GM18505 (cell line): ENCODE measurements at regions not wholly inside any gene's neighbourhood (a gene's known extent, or its start where the extent isn't known, plus 50 kb on each side); places are given as distances from the start of the nearest gene placed in this dataset.
"Not testable (repeated sequence)": the region's sequence is repeated elsewhere in the genome, so short reads cannot be mapped to it uniquely, and the experiment has no call there.

Experiments used
- ATAC-seq: cut with Tn5 transposase; IDR thresholded peaks from one replicate; pipeline ENCODE4 v1.9.1; 2021; ENCODE audit not compliant: unreplicated experiment
- POLR2A ChIP-seq: IDR thresholded peaks from 4 replicates; pipeline ENCODE4 v1.6.1; 2011; ENCODE audit warnings: borderline replicate concordance; ENCODE audit not compliant: insufficient read depth, insufficient read length; ENCODE audit errors: extremely low read depth

GRCh38 chr20:58039274-58040092, 189.0 kb downstream of the ANKRD60 start:
- TF ChIP-seq POLR2A = no peak

GRCh38 chr20:58038123-58038654, 190.3 kb downstream of the ANKRD60 start:
- ATAC-seq = no peak
- TF ChIP-seq POLR2A = no peak

More at GRCh38 chr20:58039274-58040092, 189.0 kb downstream of the ANKRD60 start:
- ATAC-seq = no peak

- no peak for ATAC-seq
- no peak for TF ChIP-seq POLR2A
Observed at GRCh38 chr20:58037631-58038030, 190.8 kb downstream of the ANKRD60 start.

GRCh38 chr20:58033026-58033536, 195.4 kb downstream of the ANKRD60 start:
- TF ChIP-seq POLR2A = no peak
- no peak for ATAC-seq

GRCh38 chr20:58032599-58032998, 195.9 kb downstream of the ANKRD60 start:
- ATAC-seq = no peak
- TF ChIP-seq POLR2A = no peak

- ATAC-seq = not testable (repeated sequence)
Observed at GRCh38 chr20:58031350-58031749, 197.1 kb downstream of the ANKRD60 start.

- TF ChIP-seq POLR2A = no peak
- ATAC-seq = no peak
Observed at GRCh38 chr20:58028123-58028522, 200.3 kb downstream of the ANKRD60 start.

- no peak for TF ChIP-seq POLR2A
Observed at GRCh38 chr20:58026361-58026760, 202.1 kb downstream of the ANKRD60 start.

GRCh38 chr20:58025233-58025632, 203.2 kb downstream of the ANKRD60 start:
- TF ChIP-seq POLR2A = no peak
- no peak for ATAC-seq

More at GRCh38 chr20:58026361-58026760, 202.1 kb downstream of the ANKRD60 start:
- ATAC-seq = no peak

GRCh38 chr20:58024241-58024721, 204.2 kb downstream of the ANKRD60 start:
- no peak for ATAC-seq
- no peak for TF ChIP-seq POLR2A

- no peak for ATAC-seq
- no peak for TF ChIP-seq POLR2A
Observed at GRCh38 chr20:58023781-58024180, 204.7 kb downstream of the ANKRD60 start.

- no peak for TF ChIP-seq POLR2A
- ATAC-seq = no peak
Observed at GRCh38 chr20:58023346-58023745, 205.1 kb downstream of the ANKRD60 start.

GRCh38 chr20:58022711-58023110, 205.7 kb downstream of the ANKRD60 start:
- TF ChIP-seq POLR2A = no peak
- ATAC-seq = no peak

GRCh38 chr20:58021481-58021880, 207.0 kb downstream of the ANKRD60 start:
- ATAC-seq = no peak

More at GRCh38 chr20:58021481-58021880, 207.0 kb downstream of the ANKRD60 start:
- TF ChIP-seq POLR2A = no peak
